Brain microvascular endothelial cell (primary cell): ENCODE measurements at regions not wholly inside any gene's neighbourhood (a gene's known extent, or its start where the extent isn't known, plus 50 kb on each side); places are given as distances from the start of the nearest gene placed in this dataset.

Experiments
- DNase-seq: peaks from one replicate; pipeline ENCODE4 v3.0.0-alpha.2; 2020
- H3K27ac ChIP-seq: fragments of 250-450 bp; sonication (Bioruptor Pico); 2 replicates; pipeline ENCODE4 v1.5.1; 2020; ENCODE audit warnings: mild to moderate bottlenecking, moderate library complexity
- H3K27me3 ChIP-seq: fragments of 250-450 bp; sonication (Bioruptor Pico); replicated peaks from 2 replicates; pipeline ENCODE4 v1.5.1; 2020; ENCODE audit warnings: mild to moderate bottlenecking
- H3K36me3 ChIP-seq: fragments of 250-450 bp; sonication (Bioruptor Pico); replicated peaks from 2 replicates; pipeline ENCODE4 v1.5.1; 2020; ENCODE audit warnings: mild to moderate bottlenecking
- H3K4me3 ChIP-seq: 2 replicates; pipeline ENCODE4 v1.5.1; 2011; ENCODE audit warnings: low read depth, mild to moderate bottlenecking, control low read depth, low read length, moderate library complexity
- CTCF ChIP-seq: IDR thresholded peaks from 2 replicates; pipeline ENCODE4 v1.5.1; 2011; ENCODE audit warnings: low read depth, mild to moderate bottlenecking, moderate library complexity, low read length, control low read depth, inconsistent platforms; ENCODE audit errors: missing control alignments
- in situ Hi-C: cut with HindIII; loops from 2 replicates; pipeline ENCODE4 v1.10.0; 2017; ENCODE audit warnings: low sequenced_read_pairs, low pct_ligation_motif_present

GRCh38 chr12:43105426-43105981 is 446.5 kb downstream of the ADAMTS20 start:
- in situ Hi-C loops, result no loop called here
- no peak overlapping the region for H3K4me3 ChIP-seq
- no peak for DNase-seq

GRCh38 chr12:43104494-43104893 is 447.5 kb downstream of the ADAMTS20 start:
- H3K36me3 ChIP-seq, result no peaks in the 10 kb centered on the region
- H3K27ac ChIP-seq, result no peak overlapping the region
- TF ChIP-seq CTCF, result no peak
- peak; percentile 57 for DNase-seq
- no peaks in the 10 kb centered on the region for H3K27me3 ChIP-seq
- in situ Hi-C loops, result no loop called here
- no peak overlapping the region for H3K4me3 ChIP-seq

More at GRCh38 chr12:43105426-43105981, 446.5 kb downstream of the ADAMTS20 start:
- Histone ChIP-seq H3K36me3 (no peaks in the 10 kb centered on the region), H3K27me3 (no peaks in the 10 kb centered on the region), H3K27ac (no peak overlapping the region)
- TF ChIP-seq CTCF, result no peak

- no peak for TF ChIP-seq CTCF
- H3K4me3 ChIP-seq, result no peak overlapping the region
- H3K27ac ChIP-seq, result no peak overlapping the region
- no peaks in the 10 kb centered on the region for H3K36me3 ChIP-seq
- in situ Hi-C loops, result no loop called here
- H3K27me3 ChIP-seq, result no peaks in the 10 kb centered on the region
- no peak for DNase-seq
Measured at GRCh38 chr12:43103866-43104265, 448.1 kb downstream of the ADAMTS20 start.

GRCh38 chr12:43102546-43103264 is 449.3 kb downstream of the ADAMTS20 start:
- in situ Hi-C loops, result no loop called here
- no peak for TF ChIP-seq CTCF

GRCh38 chr12:43100231-43100630 is 451.8 kb downstream of the ADAMTS20 start:
- TF ChIP-seq CTCF, result no peak

More at GRCh38 chr12:43102546-43103264, 449.3 kb downstream of the ADAMTS20 start:
- H3K27ac ChIP-seq, result no peak overlapping the region
- H3K27me3 ChIP-seq, result no peaks in the 10 kb centered on the region
- H3K36me3 ChIP-seq, result no peaks in the 10 kb centered on the region
- H3K4me3 ChIP-seq, result no peak overlapping the region
- DNase-seq, result no peak

GRCh38 chr12:43099691-43100163 is 452.3 kb downstream of the ADAMTS20 start:
- H3K27me3 ChIP-seq, result no peaks in the 10 kb centered on the region
- in situ Hi-C loops, result no loop called here
- no peaks in the 10 kb centered on the region for H3K36me3 ChIP-seq
- no peak overlapping the region for H3K4me3 ChIP-seq
- no peak for TF ChIP-seq CTCF
- DNase-seq, result no peak
- no peak overlapping the region for H3K27ac ChIP-seq

More at GRCh38 chr12:43100231-43100630, 451.8 kb downstream of the ADAMTS20 start:
- Histone ChIP-seq H3K36me3 (no peaks in the 10 kb centered on the region), H3K27me3 (no peaks in the 10 kb centered on the region), H3K27ac (no peak overlapping the region), H3K4me3 (no peak overlapping the region)
- in situ Hi-C loops, result no loop called here
- DNase-seq, result no peak
